HCT116 (cell line): ENCODE measurements at regions not wholly inside any gene's neighbourhood (a gene's known extent, or its start where the extent isn't known, plus 50 kb on each side); places are given as distances from the start of the nearest gene placed in this dataset.

Experiments
- ATF3 ChIP-seq: IDR thresholded peaks from 2 replicates; pipeline ENCODE4 v1.6.1; 2012
- EZH2 ChIP-seq: fragments of 200-600 bp; sonication (generic); IDR thresholded peaks from 2 replicates; pipeline ENCODE4 v1.6.1; 2017; ENCODE audit warnings: antibody characterized with exemption, mixed run types
- EZH2phosphoT487 ChIP-seq: fragments of 200-600 bp; IDR thresholded peaks from 2 replicates; pipeline ENCODE4 v1.6.1; 2018; ENCODE audit warnings: antibody characterized with exemption, borderline replicate concordance
- MAX ChIP-seq: IDR thresholded peaks from 2 replicates; pipeline ENCODE4 v1.6.1; 2012
- POLR2A ChIP-seq: IDR thresholded peaks from 2 replicates; pipeline ENCODE4 v1.7.0; 2011; ENCODE audit warnings: borderline replicate concordance; ENCODE audit not compliant: insufficient read depth, insufficient read length; ENCODE audit errors: extremely low read depth
- SIN3A ChIP-seq: IDR thresholded peaks from 2 replicates; pipeline ENCODE4 v1.6.1; 2012; ENCODE audit warnings: low read depth
- SRF ChIP-seq: IDR thresholded peaks from 2 replicates; pipeline ENCODE4 v1.6.1; 2012; ENCODE audit warnings: low read depth
- TF ChIP-seq, protein P1 (sequence below), 3 experiments: fragments of 200-600 bp in 1 of 3; sonication (generic) in 1 of 3; IDR thresholded peaks in 2 of 3; conservative IDR thresholded peaks in 1 of 3; 2 replicates each; pipeline ENCODE4 v1.5.1; 2012 to 2017; ENCODE audit warnings: low read depth in 2 of 3, low read length in 2 of 3, antibody characterized with exemption in 1 of 3, borderline replicate concordance in 1 of 3, control low read depth in 1 of 3, mild to moderate bottlenecking in 1 of 3, mixed read lengths in 1 of 3, mixed run types in 1 of 3, moderate library complexity in 1 of 3; ENCODE audit not compliant: insufficient read depth in 1 of 3
- TF ChIP-seq, protein P2 (sequence below): IDR thresholded peaks from 2 replicates; pipeline ENCODE4 v1.6.1; 2012; ENCODE audit warnings: low read depth

- TF ChIP-seq, protein P1, sequence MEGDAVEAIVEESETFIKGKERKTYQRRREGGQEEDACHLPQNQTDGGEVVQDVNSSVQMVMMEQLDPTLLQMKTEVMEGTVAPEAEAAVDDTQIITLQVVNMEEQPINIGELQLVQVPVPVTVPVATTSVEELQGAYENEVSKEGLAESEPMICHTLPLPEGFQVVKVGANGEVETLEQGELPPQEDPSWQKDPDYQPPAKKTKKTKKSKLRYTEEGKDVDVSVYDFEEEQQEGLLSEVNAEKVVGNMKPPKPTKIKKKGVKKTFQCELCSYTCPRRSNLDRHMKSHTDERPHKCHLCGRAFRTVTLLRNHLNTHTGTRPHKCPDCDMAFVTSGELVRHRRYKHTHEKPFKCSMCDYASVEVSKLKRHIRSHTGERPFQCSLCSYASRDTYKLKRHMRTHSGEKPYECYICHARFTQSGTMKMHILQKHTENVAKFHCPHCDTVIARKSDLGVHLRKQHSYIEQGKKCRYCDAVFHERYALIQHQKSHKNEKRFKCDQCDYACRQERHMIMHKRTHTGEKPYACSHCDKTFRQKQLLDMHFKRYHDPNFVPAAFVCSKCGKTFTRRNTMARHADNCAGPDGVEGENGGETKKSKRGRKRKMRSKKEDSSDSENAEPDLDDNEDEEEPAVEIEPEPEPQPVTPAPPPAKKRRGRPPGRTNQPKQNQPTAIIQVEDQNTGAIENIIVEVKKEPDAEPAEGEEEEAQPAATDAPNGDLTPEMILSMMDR (IDR thresholded peaks at IDR 0.05 in 2 of 3, conservative IDR thresholded peaks at IDR 0.05 in 1 of 3; ENCODE audit: borderline replicate concordance in 1 of 3, insufficient read depth in 1 of 3, low read depth in 2 of 3, low read length in 2 of 3) = no peak
- TF ChIP-seq, protein P2, sequence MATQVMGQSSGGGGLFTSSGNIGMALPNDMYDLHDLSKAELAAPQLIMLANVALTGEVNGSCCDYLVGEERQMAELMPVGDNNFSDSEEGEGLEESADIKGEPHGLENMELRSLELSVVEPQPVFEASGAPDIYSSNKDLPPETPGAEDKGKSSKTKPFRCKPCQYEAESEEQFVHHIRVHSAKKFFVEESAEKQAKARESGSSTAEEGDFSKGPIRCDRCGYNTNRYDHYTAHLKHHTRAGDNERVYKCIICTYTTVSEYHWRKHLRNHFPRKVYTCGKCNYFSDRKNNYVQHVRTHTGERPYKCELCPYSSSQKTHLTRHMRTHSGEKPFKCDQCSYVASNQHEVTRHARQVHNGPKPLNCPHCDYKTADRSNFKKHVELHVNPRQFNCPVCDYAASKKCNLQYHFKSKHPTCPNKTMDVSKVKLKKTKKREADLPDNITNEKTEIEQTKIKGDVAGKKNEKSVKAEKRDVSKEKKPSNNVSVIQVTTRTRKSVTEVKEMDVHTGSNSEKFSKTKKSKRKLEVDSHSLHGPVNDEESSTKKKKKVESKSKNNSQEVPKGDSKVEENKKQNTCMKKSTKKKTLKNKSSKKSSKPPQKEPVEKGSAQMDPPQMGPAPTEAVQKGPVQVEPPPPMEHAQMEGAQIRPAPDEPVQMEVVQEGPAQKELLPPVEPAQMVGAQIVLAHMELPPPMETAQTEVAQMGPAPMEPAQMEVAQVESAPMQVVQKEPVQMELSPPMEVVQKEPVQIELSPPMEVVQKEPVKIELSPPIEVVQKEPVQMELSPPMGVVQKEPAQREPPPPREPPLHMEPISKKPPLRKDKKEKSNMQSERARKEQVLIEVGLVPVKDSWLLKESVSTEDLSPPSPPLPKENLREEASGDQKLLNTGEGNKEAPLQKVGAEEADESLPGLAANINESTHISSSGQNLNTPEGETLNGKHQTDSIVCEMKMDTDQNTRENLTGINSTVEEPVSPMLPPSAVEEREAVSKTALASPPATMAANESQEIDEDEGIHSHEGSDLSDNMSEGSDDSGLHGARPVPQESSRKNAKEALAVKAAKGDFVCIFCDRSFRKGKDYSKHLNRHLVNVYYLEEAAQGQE = no peak
- TF ChIP-seq EZH2phosphoT487 (no peak), ATF3 (no peak), EZH2 (no peak), POLR2A (no peak), SRF (no peak), MAX (no peak), SIN3A (no peak)
These were observed 233.9 kb upstream of the HDAC4 start for GRCh38 chr2:239634769-239635168.
